ENCODE measurements at regions not wholly inside any gene's neighbourhood (a gene's known extent, or its start where the extent isn't known, plus 50 kb on each side); places are given as distances from the start of the nearest gene placed in this dataset.

DNA sequence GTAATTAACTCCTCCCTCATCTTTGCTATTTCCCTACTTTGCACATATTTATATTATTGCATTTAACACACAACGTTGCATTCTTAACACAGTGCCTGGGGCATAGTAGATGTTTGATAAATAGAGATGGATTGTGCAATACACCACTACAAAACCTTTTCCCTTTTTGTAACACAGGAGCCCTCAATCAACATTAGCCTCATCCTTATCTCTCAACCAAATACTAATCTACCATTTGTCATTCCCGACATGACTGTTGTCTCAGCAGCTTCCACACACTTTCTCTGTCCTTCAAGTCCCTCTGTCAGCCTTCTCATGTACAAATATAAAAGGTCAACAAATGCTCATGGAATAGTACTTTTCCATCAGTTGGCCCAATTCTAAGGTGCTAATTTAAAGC lies 78.9 kb upstream of the KCNK2 start:
- no peak overlapping the region for H3K27ac Mint-ChIP-seq
- no peaks in the 10 kb centered on the region for H3K36me3 Mint-ChIP-seq (ENCODE audit: insufficient read depth)
- no peaks in the 10 kb centered on the region for H3K4me1 Mint-ChIP-seq (ENCODE audit: low read depth)
- peaks cover 13% of the 10 kb centered on the region for H3K27me3 Mint-ChIP-seq
- no peaks in the 10 kb centered on the region for H3K9me3 Mint-ChIP-seq (ENCODE audit: low read depth)
- no peak for DNase-seq (ENCODE audit: low spot score, unreplicated experiment)
- TF ChIP-seq, protein P1, sequence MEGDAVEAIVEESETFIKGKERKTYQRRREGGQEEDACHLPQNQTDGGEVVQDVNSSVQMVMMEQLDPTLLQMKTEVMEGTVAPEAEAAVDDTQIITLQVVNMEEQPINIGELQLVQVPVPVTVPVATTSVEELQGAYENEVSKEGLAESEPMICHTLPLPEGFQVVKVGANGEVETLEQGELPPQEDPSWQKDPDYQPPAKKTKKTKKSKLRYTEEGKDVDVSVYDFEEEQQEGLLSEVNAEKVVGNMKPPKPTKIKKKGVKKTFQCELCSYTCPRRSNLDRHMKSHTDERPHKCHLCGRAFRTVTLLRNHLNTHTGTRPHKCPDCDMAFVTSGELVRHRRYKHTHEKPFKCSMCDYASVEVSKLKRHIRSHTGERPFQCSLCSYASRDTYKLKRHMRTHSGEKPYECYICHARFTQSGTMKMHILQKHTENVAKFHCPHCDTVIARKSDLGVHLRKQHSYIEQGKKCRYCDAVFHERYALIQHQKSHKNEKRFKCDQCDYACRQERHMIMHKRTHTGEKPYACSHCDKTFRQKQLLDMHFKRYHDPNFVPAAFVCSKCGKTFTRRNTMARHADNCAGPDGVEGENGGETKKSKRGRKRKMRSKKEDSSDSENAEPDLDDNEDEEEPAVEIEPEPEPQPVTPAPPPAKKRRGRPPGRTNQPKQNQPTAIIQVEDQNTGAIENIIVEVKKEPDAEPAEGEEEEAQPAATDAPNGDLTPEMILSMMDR (IDR thresholded peaks at IDR 0.05; ENCODE audit: unreplicated experiment), result no peak
- H3K4me3 Mint-ChIP-seq (ENCODE audit: low read depth), result no peak overlapping the region

DNA sequence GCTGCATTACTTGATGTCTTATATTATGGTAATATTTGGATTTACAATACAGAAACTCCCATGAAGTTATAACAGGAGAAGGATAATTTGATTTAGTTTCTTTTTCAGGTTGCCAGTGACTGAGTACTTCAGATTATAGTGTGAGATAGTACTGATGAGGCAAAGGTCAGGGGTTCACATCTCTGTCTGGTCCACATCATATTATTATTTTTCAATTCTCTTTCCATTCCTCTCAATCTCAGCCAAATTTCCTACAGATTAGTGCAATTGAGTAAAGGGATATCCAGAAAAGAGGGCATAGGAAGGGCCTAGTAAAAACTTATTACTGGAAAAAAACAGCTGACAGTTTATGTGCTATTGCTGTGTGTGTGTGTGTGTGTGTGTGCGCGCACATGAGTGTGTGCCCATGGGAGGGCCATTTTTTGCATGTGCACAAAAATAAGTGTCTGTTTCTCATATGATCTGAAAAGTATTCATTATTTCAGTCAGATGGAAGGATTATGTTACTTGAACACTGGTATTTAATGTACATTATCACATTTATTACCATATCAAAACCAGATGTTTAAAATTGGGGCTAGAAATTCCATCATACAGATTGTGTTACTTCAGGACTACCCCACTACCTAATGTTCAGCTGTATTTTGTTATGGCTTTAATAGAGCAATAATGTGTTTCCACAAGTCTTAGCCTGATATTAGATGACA lies 78.3 kb upstream of the KCNK2 start:
- DNase-seq (ENCODE audit: low spot score, unreplicated experiment), result no peak
- H3K4me3 Mint-ChIP-seq (ENCODE audit: low read depth), result no peak overlapping the region
- H3K36me3 Mint-ChIP-seq (ENCODE audit: insufficient read depth), result no peaks in the 10 kb centered on the region
- no peaks in the 10 kb centered on the region for H3K4me1 Mint-ChIP-seq (ENCODE audit: low read depth)
- no peak overlapping the region for H3K27ac Mint-ChIP-seq
- no peaks in the 10 kb centered on the region for H3K9me3 Mint-ChIP-seq (ENCODE audit: low read depth)
- TF ChIP-seq, protein P1 (IDR thresholded peaks at IDR 0.05; ENCODE audit: unreplicated experiment), result no peak
- peaks cover 13% of the 10 kb centered on the region for H3K27me3 Mint-ChIP-seq

DNA sequence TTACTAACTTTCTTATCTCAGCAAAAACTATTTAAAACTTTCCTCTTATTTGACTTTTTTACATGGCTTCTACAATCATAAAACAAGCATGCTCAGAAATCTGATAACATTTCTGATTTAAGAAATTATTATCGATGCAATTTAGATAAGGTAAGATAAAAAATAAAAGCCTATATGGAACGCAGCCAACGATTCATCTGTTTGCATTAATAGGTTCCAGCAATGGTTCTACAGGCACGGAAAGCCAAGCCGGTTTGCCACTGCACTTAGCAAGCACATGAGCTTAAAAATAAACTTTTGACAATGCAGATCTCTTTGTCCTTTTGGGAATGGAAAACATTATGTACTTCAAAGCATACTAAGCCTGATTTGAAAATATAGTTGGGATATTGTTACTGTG lies 77.5 kb upstream of the KCNK2 start:
- Mint-ChIP-seq H3K4me3 (ENCODE audit: low read depth) (no peak overlapping the region), H3K27ac (no peak overlapping the region), H3K36me3 (ENCODE audit: insufficient read depth) (no peaks in the 10 kb centered on the region), H3K27me3 (peaks cover 13% of the 10 kb centered on the region), H3K9me3 (ENCODE audit: low read depth) (no peaks in the 10 kb centered on the region), H3K4me1 (ENCODE audit: low read depth) (peaks cover 3% of the 10 kb centered on the region)
- no peak for DNase-seq (ENCODE audit: low spot score, unreplicated experiment)
- TF ChIP-seq, protein P1 (IDR thresholded peaks at IDR 0.05; ENCODE audit: unreplicated experiment), result no peak

DNA sequence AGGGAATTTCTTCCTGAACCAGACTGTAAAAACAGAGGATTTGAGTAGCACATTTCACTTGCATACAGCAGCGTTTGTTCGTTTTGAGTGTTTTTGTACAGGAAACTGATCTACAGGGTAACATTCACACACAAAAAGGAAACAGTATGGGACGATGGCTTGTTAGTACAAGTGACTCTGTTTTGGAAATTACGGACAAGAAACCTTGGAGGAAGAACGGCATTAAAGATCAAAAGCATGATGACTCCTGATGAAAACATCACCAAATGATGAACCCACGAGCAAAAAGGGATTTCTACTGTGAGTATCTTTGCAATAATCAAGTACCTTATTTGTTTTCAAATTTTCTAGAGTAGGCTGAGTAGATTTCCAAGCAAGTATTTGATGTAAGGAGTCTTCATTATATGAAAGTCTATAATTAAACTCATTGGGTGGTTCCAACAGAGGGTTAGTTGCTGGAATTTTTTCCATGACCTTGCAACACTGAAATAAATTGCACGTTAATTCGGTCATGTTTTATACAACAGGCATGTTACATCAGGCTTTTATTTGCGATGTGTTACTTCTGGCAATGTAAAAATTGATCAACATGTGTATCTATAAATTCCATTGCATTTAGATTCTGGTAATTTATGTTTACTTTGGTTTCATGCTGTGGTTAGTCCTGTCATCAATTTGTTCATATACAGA lies 76.7 kb upstream of the KCNK2 start:
- Mint-ChIP-seq H3K4me1 (ENCODE audit: low read depth) (peaks cover 9% of the 10 kb centered on the region), H3K4me3 (ENCODE audit: low read depth) (no peak overlapping the region), H3K36me3 (ENCODE audit: insufficient read depth) (no peaks in the 10 kb centered on the region), H3K27ac (no peak overlapping the region), H3K27me3 (peaks cover 13% of the 10 kb centered on the region), H3K9me3 (ENCODE audit: low read depth) (no peaks in the 10 kb centered on the region)
- TF ChIP-seq, protein P1 (IDR thresholded peaks at IDR 0.05; ENCODE audit: unreplicated experiment), result no peak
- DNase-seq (ENCODE audit: low spot score, unreplicated experiment), result no peak

DNA sequence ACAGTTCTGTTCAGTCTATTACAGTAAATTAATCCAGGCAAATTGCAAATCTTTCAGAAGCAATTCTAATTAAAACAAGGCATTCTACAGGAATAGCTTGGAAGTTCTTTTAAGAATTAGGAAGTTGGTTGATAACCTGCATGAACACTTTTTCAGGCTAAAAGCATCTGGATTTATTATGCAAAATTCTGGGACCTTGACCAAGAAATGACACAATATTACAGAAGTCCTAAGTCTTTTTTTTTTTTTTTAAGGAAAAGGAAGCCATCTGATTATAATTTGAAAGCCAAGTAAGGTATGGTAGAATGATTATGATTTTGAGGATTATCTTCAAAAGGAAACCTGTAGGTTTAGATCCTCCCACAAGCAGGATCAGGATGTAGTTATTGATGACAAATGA lies 74.7 kb upstream of the KCNK2 start:
- Mint-ChIP-seq H3K4me1 (ENCODE audit: low read depth) (peaks cover 9% of the 10 kb centered on the region), H3K9me3 (ENCODE audit: low read depth) (no peaks in the 10 kb centered on the region), H3K27me3 (peaks cover 13% of the 10 kb centered on the region), H3K36me3 (ENCODE audit: insufficient read depth) (no peaks in the 10 kb centered on the region), H3K27ac (no peak overlapping the region), H3K4me3 (ENCODE audit: low read depth) (no peak overlapping the region)
- no peak for DNase-seq (ENCODE audit: low spot score, unreplicated experiment)
- TF ChIP-seq, protein P1 (IDR thresholded peaks at IDR 0.05; ENCODE audit: unreplicated experiment), result no peak

All from progenitor cell of endocrine pancreas (in vitro differentiated cells).